Kidney epithelial cell (primary cell): ENCODE measurements at regions not wholly inside any gene's neighbourhood (a gene's known extent, or its start where the extent isn't known, plus 50 kb on each side); places are given as distances from the start of the nearest gene placed in this dataset.

Source experiments
- DNase-seq: peaks from one replicate; pipeline ENCODE4 v3.0.0-alpha.2; 2010; ENCODE audit warnings: low read depth
- H3K27me3 ChIP-seq: 2 replicates; pipeline ENCODE4 v1.6.0; 2011; ENCODE audit warnings: low read length; ENCODE audit not compliant: control insufficient read depth, insufficient read depth
- H3K36me3 ChIP-seq: 2 replicates; pipeline ENCODE4 v1.5.1; 2011; ENCODE audit warnings: low read length; ENCODE audit not compliant: control insufficient read depth, insufficient read depth
- H3K4me3 ChIP-seq: 2 replicates; pipeline ENCODE4 v1.5.1; 2011; ENCODE audit warnings: low read depth, mild to moderate bottlenecking, control low read depth, low read length
- TF ChIP-seq, protein P1 (sequence below): IDR thresholded peaks from 2 replicates; pipeline ENCODE4 v1.5.1; 2011; ENCODE audit warnings: mild to moderate bottlenecking, moderate library complexity, low read length, control low read depth, inconsistent platforms; ENCODE audit not compliant: insufficient read depth, poor library complexity, severe bottlenecking

DNA sequence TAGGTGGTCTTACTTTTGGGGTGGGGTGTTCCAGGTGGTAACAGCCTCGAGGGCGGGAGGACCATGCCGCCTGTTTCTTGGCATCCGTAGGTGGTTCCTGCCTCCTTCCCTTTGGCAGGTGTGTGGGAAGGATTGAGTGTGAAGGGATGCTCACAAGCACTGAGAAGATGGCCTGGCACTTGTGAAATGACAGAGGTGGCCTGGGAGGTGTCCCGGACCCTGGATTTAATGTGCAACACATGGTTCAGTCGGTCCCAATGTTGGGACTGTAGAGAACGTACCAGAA is 165.8 kb upstream of the FOXF1 start:
- no peaks in the 10 kb centered on the region for H3K36me3 ChIP-seq
- DNase-seq = no peak
- no peak overlapping the region for H3K4me3 ChIP-seq
- peaks cover 13% of the 10 kb centered on the region for H3K27me3 ChIP-seq
- TF ChIP-seq, protein P1, sequence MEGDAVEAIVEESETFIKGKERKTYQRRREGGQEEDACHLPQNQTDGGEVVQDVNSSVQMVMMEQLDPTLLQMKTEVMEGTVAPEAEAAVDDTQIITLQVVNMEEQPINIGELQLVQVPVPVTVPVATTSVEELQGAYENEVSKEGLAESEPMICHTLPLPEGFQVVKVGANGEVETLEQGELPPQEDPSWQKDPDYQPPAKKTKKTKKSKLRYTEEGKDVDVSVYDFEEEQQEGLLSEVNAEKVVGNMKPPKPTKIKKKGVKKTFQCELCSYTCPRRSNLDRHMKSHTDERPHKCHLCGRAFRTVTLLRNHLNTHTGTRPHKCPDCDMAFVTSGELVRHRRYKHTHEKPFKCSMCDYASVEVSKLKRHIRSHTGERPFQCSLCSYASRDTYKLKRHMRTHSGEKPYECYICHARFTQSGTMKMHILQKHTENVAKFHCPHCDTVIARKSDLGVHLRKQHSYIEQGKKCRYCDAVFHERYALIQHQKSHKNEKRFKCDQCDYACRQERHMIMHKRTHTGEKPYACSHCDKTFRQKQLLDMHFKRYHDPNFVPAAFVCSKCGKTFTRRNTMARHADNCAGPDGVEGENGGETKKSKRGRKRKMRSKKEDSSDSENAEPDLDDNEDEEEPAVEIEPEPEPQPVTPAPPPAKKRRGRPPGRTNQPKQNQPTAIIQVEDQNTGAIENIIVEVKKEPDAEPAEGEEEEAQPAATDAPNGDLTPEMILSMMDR = no peak

DNA sequence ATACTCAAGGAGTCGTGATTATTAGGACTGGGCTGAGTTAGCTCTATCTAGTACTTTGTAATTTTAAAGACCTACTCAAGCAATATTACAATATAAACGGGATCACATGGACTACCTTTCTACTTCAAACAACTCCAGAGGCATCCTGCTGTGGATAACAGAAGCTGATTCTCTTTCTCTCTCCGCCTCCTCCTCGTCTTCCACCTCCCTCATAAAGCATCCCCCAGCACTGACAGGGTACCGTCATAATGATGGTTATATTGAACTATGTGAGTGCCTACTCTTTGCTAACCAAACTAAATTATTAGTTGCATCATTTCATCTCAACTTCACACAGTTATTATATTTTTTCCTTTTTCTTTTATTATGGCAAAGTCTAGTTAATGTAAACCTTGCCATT is 165.4 kb upstream of the FOXF1 start:
- TF ChIP-seq, protein P1 = no peak
- DNase-seq = no peak
- H3K4me3 ChIP-seq = no peak overlapping the region
- H3K27me3 ChIP-seq = peaks cover 13% of the 10 kb centered on the region
- H3K36me3 ChIP-seq = no peaks in the 10 kb centered on the region

DNA sequence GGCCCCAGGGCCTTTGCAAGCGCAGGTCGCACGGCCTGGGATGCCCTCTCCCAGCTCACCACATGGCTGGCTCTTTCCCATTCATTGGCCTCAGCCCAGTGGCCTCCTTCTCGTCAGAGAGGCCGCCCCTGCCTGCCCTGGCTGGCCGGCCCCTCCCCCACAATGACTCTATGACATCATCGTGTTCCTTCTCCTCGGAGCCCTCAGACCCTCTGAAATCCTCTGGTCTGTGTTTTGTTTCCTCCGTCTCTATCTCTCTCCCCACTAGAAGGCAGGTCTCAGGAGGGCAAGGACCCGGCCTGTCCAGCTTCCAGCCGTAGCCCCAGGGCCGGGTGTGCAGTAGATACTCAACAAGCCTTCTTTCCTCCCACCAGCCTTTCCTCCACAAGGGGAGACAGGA is 164.8 kb upstream of the FOXF1 start:
- H3K36me3 ChIP-seq = no peaks in the 10 kb centered on the region
- TF ChIP-seq, protein P1 = no peak
- no peak overlapping the region for H3K4me3 ChIP-seq
- no peak for DNase-seq
- peaks cover 13% of the 10 kb centered on the region for H3K27me3 ChIP-seq

DNA sequence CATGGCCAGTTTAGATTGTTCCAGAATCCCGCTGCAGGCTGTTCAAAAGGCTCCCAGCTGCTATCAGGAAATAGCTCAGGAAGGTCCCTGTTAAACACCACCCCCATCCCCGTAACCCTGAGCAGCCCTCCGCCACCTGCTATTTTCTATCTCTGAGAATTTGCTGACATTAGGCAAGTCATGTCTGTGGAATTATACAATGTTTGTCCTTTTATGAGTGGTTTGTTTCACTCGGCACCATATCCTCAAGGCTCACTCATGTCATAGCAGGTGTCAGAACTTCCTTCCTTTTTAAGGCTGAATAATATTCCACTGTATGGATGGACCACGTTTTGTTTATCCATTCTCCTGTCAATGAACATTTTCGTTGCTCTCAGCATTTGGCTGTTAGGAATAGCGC is 164.3 kb upstream of the FOXF1 start:
- TF ChIP-seq, protein P1 = no peak
- peaks cover 13% of the 10 kb centered on the region for H3K27me3 ChIP-seq
- no peaks in the 10 kb centered on the region for H3K36me3 ChIP-seq
- DNase-seq = no peak
- no peak overlapping the region for H3K4me3 ChIP-seq

DNA sequence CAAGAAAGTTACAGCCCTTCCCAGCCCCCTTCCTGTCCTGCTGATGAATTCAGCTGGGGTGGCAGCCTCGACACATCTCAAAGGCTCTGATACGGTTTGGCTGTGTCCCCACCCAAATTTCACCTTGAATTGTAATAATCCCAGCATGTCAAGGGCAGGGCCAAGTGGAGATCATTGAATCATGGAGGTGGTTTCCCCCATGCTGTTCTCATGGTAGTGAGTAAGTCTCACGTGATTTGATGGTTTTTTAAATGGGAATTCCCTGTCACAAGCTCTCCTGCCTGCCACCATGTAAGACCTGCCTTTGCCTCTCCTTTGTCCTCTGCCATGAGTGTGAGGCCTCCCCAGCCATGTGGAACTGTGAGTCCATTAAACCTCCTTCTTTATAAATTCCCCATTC is 163.2 kb upstream of the FOXF1 start:
- TF ChIP-seq, protein P1 = no peak
- no peak for DNase-seq
- H3K27me3 ChIP-seq = peaks cover 13% of the 10 kb centered on the region
- no peaks in the 10 kb centered on the region for H3K36me3 ChIP-seq
- no peak overlapping the region for H3K4me3 ChIP-seq

DNA sequence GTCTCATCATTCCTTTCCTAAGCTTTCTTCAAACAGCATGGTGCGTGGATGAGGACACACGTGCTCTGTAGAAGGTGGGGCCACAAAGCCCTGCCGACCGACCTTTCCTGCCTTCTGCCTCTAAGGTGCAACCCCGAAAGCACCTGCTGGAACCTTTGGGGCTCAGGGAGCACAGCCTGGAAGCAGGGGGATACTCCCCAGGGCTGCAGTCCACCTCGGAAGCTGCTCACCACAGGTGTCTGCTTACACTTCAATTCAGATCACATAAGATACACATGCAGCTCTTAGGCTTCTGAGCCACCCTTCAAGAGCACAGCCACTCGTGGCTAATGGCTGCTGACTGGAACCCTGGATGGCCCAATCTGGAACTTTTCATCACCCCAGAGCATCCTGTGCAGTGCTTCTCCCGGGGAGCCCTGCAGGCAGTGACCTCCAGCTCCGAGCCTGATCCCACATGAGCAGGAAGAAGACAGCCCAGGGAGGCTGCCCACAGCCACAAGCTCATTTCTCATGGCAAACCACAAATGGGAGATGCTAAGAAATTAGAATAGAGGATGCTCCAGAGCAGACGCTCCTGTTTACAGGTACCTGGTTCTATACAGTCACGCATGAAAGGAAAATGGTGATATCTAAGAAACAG is 162.3 kb upstream of the FOXF1 start:
- TF ChIP-seq, protein P1 = no peak
- DNase-seq = no peak
- H3K4me3 ChIP-seq = no peak overlapping the region
- peaks cover 13% of the 10 kb centered on the region for H3K27me3 ChIP-seq
- H3K36me3 ChIP-seq = no peaks in the 10 kb centered on the region
